ENCODE measurements at regions not wholly inside any gene's neighbourhood (a gene's known extent, or its start where the extent isn't known, plus 50 kb on each side); places are given as distances from the start of the nearest gene placed in this dataset.
"Not testable (repeated sequence)": the region's sequence is repeated elsewhere in the genome, so short reads cannot be mapped to it uniquely, and the experiment has no call there.

DNA sequence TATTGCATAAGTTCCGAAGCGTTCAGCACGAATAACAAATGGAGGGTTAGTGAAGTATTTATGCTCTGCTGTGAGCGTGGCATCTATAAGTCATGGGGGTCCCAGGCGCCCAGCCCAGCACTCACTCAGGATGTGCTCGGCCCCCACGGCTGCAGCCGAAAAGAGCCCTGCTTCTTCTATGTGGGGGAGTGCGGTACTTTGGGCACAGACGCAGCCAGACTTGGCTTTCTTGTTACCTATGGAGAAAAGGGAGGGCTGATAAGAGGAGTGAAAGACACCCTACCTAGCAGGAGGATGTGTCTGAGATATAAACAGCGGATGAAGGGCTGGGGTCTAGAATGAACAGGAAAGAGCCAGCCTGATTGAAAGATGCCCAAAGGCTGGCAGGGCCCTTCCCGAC lies 51.4 kb downstream of the MRPL36 start:
- DNase-seq (ENCODE audit: low spot score): no peak

DNA sequence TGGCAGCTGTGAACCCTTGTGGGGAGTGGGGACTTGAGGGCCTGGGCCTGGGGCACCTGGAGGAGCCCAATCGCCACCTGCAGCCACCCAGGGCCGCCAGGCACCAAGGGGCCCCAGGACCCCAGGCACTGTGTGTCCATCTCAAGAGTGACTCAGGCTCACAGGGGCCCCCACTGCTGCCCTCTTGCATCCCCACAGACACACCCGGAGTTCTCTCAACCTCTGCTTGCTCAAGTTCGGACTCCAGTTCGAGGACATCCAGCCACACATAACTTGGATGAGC lies 51.9 kb downstream of the MRPL36 start:
- no peak for DNase-seq (ENCODE audit: low spot score)

DNA sequence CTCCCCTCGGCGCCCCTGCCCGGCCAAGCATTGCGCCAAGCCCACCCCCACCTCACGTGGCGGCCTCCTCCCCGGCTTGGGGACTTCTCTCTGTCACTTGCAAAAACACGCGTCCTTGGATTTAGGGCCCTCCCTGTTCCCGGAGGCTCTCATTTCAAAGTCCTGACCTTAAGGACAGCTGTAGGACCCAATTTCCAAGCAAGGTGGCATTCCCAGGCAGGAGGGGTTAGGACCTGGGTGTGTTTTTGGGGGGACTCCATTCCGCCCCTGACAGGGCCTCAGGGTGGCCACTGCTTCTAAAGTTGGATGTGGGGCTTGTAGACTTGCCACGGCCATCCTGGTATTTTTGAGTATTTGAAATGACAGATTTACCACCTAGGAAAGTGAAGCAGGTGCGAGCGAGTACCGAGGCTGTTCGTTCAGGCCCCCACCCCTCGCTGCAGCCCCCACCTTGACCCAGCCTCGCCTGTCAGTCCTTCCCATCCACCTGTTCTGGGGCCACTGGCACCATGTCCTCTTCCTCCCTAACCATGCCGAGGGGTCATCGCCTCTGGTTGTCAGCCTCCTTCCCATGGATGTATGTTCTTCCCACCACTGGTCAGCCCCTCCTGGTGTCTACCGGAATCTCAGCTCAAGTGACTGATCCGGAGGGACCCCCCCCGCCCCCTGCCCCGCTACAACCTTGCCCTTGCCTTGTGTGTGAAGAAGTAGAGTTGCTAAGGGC lies 52.4 kb downstream of the MRPL36 start:
- DNase-seq (ENCODE audit: low spot score): no peak

DNA sequence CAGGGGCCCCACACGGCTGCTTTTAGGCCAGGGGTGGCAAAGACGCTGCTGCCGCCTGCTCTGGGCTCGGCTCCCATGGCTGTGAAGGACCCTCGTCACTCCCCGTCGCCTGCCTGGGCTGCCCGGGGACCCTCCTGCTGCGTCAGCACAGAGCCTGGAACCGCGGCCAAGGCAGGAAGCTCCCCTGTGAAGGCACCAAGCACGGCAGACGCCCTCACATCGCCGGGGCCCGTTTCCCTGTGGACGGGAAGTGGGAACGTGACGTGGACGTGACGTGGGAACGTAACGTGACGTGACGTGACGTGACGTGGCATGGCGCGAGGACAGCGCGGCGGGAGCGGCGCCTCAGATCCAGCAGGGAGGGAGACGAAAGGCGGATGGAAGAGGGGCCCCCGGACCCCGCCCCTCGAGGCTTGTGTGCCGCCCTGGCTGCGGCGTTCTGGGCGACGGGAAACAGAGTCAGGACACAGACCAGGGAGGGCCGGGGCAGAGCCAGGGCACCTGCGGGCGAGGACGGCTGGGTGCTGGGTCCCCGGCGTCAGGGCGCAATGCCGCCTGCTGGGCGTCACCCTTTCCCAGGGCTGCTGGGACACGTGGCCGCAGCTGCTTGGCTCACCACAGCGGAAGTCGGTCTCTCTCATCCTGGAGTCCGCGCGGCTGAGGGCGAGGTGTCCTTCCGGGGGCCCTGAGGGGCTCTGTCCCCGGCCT lies 53.1 kb downstream of the MRPL36 start:
- DNase-seq (ENCODE audit: low spot score): no peak

DNA sequence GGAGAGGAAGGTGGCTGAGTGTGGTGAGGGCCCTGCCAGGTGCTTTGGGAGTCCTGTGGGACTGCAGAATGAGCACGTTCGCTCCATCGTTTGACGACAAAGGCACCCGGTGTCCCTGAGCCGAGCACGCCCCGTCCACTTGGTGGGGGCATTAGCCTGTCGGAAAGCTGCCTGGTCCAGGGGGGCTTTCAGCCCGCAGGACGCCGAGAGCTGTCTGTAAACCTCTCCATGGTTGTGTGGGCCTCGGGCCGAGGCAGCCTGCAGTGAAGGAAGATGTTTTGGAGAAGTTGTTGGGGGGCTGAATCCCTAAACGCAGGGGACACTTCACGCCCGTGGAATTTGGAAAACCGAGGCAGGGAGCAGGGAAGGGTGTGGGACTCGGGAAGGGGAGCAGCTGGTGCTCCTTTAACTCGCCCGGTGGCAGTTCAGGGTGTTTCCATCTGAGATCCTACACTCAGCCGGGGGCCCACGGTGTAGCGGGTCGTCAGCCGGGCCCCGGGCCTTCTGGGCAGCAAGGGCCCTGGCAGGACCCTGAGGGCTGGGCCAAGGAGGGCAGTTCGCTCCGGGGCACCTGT lies 53.8 kb downstream of the MRPL36 start:
- DNase-seq (ENCODE audit: low spot score): no peak

DNA sequence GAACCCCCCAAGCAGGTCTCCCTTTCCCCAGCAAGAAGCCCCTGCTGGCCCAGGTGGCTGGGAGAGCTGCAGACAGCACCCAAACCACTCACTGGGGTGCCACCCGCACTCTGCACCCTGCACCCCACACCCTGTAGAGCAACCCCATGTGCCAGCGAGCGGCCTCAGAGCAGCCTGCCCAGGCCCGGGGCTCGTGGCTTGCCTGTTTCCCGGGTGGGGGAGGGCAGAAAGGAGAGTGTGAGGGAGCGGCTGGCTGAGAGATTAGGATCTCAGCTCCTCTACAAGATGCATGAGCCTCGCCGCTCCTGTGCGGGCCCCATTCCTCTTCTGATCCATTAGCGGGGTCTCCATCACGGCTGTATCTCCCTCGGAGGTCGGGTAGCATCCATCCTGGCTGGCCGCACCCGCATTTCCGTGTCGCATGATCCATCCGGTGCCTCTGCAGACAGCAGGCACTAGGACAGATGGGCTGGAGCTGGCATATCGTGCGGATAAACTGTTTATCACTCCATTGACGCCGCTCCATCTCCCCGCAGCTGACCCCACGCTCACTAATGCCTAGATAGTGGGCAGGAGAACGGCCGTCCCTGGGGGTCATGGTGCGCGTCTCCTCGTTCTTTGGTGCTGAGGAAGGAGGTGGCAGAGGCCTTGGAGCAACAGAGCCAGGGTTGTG lies 54.4 kb downstream of the MRPL36 start:
- DNase-seq (ENCODE audit: low spot score): no peak

DNA sequence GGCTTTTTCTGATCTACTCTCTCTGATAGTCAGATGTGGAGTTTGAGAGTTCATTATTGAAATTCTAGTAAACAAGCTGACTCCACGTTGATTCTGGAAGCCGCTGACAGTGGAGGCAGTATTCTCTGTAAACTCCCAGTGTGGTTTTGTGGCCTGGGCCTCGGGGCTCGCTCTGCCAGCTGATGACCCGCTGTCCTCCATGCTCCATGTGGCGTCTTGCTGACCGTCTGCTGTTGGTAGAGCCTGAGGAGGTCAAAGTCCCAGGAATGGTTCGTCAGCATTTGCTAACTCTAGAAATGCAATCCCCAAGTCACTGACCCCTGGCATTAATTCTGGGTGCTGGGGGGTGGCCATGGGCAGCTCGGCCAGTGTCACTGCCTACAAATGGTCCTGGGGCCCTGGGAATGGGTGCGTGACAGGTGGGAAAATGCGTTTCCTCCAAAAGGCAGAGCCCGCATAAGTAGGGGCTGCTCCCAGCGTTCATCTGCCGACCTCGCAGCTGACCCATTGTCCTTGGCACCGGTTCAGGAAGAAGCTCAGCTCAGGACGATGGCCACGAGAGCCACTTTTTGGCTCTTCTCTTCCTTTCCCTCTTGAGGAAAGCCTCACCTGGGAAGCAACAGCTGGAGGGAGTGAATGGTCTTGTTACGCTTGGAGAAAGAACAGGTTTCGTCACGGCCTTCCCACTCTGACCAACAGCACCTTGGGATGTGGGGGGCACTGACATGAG lies 55.1 kb downstream of the MRPL36 start:
- DNase-seq (ENCODE audit: low spot score): no peak

DNA sequence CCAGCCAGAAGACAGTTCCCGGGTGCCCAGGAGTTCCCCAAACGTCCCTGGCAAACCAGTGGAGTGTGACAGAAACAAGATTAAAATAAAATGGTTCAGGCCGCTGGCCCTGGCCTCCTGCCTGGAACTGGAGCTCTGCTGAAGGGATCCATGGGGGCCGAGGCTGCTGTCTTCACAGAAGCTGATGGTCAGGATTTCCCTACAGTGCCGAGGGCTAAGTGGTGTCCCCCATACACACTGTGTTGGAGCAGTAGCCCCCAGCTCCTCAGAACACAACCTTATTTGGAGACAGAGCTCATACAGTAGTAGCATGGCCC lies 55.9 kb downstream of the MRPL36 start:
- DNase-seq (ENCODE audit: low spot score): no peak

DNA sequence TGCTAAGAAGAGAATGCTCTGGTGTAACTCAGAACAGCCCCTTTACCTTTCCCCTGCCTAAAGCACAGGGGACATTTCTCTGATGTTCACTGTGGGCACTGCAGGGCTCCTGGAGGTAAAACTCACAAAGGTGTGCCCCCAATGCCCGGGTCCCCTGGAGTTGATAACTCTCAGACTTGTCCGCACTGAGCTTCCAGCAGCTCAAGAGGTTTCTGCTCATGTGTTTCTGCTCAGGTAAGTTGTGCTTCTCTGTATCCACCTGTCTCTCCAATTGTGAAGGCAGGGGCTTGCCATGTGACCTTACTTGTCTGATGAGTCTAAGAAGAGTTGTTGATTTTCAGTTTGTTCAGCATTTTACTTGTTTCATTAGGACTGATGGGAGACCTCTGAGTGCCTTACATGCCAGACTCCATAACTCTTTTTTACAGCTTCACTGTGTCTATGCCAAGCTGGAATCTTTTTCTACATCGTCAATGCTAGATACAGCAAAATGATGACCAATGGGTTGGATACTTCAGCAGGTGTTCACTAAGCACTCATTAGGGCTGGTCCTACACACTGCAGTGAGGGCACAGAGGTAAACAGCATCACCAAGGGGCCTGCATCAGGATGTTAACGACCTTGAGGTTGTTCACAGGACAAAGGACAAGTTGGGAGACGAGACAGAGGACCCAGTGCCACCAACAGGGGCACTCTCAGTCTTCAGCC lies 56.4 kb downstream of the MRPL36 start:
- DNase-seq (ENCODE audit: low spot score): no peak

DNA sequence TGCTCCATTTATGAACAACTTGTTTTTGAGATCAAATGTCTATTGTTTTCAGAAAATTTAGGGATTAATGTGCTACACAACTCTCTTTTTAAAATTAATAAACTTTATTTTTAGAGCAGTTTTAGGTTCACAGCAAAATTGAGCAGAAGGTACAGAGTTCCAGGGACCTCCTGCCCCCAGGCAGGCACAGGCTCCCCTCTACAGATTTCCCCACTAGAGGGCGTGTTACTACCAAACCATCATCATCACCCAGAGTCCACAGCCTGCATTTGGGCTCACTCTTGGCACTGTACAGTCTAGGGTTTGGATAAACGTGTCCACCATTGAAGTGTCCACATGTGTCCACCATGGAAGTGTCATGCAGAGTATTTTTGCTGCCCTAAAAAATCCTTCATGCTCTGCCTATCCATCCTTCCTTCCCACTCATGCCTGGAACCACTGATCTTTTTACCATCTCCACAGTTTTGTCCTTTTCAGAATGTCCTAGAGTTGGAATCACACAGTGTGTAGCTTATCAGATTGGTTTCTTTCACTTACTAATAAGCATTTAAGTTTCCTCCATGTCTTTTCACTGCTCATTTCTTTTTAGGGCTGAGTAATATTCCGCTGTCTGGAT lies 61.7 kb downstream of the MRPL36 start:
- DNase-seq (ENCODE audit: low spot score): peak; percentile 37

DNA sequence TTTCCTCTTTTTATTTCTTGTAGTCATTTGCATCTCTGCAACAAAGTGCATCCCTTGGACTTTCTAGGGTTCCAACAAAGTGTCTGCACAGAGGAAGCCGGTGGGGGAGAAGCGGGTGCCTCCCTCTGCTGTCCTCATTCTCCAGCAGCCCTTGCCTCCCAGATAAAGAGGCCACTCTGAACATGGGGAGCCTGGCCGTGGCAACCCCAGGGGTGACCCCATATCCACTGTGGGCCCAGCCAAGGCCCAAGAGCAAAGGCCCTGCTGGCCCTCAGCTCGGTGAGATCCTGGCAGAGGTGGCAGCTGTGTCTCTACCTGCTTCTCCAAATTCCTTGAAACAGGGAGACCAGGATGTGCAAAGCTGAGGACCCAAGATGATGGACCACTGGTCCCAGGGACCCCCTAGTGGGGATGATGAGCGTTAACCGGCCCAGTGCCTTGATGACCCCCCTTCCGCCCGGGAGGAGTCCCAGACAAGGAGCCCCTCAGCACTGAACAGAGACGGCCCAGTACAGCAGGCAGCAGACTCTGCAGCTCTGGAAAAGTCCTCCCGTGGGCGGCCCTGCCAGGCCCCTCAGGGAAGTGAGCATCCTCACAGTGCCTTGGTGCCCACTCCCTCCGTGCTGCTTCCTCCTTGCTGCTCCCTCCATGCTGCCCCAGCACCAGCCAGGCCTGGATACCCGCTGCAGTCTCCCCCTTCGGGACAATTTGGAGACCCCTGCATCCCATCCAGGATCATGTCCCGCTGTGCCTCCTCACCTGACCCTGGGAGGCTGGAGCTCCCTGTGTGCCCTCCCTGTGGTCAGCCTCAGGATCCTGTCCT lies 62.5 kb downstream of the MRPL36 start:
- no peak for DNase-seq (ENCODE audit: low spot score)

DNA sequence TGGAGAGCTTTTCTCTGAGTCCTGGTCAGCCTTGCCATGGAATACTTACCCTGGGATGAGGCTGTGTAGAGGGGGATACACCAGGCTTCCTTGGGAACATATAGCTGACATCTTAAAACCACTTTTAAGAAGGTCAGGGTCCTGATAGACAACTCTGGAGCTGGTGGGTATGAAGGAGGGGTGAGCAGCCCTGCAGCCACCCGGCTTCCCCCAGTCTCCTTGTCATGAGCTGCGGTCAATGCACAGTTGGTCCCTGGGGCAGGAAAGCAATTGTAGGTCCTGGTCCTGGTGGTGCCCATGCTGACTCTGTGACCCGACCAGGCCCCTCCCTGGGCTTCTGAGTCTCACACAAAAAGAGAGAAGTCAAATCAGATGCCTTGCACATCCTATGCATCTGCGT lies 63.6 kb downstream of the MRPL36 start:
- DNase-seq (ENCODE audit: low spot score): no peak

DNA sequence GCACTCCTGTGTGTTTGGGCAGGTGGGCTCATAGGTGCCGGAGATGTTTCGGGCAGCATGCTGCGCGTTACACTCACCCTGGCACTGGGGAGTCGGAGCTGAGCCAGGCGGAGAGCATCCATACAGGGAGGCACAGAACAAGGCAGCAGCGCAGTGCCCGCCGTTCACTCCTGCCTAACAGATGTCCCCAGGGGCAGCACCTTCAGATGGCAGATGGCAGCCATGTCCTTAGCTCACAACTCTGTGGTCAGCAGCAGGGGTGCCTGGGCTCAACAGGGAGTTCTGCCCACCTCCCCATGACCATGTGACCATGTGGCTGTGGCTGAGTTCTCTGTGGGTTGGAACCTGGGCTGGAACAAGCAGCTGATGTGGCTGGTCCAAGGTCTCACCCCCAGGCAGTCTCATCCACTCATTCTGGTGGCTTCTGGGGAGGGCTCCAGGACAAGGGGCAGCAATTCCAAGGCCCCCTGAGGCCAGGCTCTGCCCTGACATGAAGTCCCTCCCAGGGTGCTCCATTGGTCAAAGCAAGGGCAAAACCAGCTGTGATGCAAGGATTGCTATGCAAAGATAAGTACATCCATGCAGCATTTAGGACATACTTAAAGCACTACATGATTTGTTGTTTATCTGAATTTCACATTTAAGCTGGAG lies 64.2 kb downstream of the MRPL36 start:
- DNase-seq (ENCODE audit: low spot score): no peak

DNA sequence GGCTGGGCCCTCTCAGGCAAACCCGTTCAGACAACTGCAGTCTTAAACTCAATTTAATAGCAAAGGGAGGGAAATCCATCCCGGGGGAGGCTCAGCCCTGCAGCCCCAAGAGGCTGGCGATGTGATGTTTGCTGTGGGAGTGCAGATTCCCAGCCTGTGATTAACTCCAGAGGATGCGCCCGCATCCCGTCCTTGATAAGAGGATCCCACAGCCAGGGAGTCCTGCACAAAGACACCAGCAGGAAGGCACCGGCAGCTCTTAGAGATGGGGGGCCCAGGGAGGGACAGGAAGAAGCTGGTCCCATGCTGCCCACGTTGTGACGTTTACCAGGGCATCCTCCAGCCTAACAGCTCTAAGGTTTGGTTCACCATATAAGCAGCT lies 64.7 kb downstream of the MRPL36 start:
- no peak for DNase-seq (ENCODE audit: low spot score)

DNA sequence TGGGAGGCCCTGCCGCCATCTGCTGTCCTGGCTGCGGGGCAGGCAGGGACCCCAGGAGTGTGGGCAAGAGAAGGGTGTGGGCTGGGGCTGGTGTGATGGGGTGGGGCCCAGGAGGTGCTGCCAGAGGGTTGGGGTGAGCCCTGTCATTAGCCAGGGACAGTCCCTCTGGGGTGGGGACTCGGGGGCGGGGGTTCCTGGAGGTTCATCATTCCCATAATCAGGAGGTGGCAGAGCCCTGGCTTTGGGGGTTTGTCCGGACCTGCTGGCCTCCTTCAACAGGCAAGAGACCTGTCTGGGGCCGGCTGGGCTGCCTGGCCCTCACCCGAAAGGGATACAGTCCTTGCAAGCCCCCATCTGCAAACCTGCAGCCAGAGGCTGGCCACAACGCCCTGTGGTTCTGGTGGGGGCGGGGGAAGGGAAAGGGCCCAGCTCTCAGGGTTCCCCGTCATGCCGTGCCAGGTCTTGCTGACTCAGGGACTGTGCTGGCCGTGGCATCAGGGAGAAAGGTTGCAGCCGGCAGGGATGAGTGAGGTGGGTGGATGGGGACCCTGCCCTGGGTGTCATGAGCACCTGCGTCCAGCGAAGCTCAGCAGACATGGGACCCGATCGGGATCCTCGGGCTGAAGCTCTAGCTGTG lies 65.2 kb downstream of the MRPL36 start:
- no peak for DNase-seq (ENCODE audit: low spot score)

DNA sequence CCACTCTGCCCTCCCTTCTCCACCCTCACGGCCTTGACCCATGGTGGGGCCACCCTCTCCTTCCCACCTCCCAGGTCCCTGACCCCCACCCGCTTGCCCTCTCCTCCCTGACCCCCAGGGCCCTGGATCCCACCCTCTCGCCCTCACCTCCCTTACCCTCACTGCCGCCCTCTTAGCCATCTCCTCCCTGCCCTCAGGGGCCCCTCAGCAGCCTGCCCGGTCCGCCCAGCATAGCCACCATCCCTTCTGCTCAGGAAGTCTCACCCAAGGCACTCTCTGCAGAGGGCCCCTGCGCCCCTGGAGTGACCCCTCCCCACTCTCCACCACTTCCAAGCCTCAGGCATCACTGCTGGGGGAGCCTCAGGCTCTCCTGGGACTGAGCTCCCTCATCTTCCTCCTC lies 66.3 kb downstream of the MRPL36 start:
- DNase-seq (ENCODE audit: low spot score): no peak

DNA sequence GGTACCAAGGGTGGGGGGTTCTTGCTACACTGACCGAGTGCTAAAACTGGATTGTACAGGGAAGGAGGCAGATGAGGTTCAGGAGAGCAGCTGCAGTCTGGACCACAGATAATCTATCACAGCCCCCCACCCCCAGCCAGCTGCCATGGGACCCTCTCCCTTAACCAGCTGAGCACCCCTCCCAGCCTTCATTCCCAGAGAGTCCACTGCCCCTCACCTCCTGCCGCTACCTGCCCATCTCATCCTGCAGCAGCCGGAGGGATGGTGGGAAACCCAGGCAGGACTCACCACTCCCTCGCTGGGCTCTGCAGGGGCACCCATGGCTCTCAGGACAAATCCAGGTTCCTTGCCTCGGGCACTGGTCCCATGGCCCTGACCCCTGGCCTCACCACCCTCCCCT lies 66.7 kb downstream of the MRPL36 start:
- DNase-seq (ENCODE audit: low spot score): no peak

DNA sequence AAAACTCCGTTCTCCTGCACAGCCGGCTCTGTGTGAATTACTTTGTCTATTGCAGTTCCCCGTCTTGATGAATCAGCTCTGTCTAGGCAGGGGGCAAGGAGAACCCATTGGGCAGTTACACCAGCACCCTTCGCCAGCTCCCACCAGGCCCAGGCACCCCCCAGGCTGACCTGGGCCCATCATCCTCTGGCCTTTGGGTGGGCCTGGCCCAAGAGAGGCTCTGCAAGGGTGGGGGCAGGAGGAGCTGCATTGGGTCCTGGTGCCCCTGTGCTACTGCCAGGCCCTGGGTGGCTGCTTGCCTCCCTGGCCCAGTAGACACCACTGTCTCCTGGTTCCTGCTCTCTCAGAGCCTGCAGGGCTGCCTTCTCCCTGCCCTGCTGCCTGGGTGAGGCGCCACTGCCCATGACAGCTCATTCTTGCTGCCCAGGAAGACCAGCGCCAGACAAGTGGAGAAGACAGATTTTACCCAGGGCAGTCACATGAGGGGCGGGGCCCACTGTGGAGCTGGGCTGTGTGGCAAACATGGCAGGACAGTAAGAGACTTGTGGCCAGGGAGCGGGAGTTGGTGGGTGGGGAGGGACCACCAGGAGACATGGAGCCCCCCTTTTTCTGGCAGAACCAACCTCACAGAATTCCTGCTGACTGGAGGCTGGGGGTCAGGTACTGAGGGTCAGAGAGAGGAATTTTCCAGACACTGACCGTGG lies 67.2 kb downstream of the MRPL36 start:
- peak; percentile 27 for DNase-seq (ENCODE audit: low spot score)

DNA sequence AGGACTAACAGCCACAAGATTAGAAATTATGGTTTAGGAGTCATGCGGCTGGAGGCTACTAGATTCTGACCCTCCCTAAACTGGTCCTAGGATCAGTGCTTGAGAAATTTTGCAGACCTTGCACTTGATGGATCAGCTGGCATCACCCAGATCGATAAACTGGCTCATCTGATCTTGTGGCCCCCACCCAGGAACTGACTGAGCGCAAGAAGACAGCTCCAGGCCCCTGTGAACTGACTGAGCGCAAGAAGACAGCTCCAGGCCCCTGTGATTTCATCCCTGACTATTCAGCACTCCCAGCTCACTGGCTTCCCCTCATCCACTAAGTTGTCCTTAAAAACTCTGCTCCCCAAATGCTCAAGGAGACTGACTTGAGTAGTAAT lies 67.8 kb downstream of the MRPL36 start:
- DNase-seq (ENCODE audit: low spot score): not testable (repeated sequence)

All from SW480 (cell line).